Mesothelial cell of epicardium (in vitro differentiated cells): ENCODE measurements at regions not wholly inside any gene's neighbourhood (a gene's known extent, or its start where the extent isn't known, plus 50 kb on each side); places are given as distances from the start of the nearest gene placed in this dataset.
"Not testable (repeated sequence)": the region's sequence is repeated elsewhere in the genome, so short reads cannot be mapped to it uniquely, and the experiment has no call there.

Source experiments
- DNase-seq, 2 experiments: peaks; one replicate each; pipeline ENCODE4 v3.0.0; 2021; ENCODE audit warnings: low spot score in 2 of 2; ENCODE audit not compliant: unreplicated experiment in 2 of 2
- H3K27ac Mint-ChIP-seq: 2 replicates; pipeline ENCODE4 v1.8.0; 2021; ENCODE audit warnings: mixed read lengths
- H3K27me3 Mint-ChIP-seq: 2 replicates; pipeline ENCODE4 v1.8.0; 2021; ENCODE audit warnings: low read depth, mixed read lengths
- H3K36me3 Mint-ChIP-seq: 2 replicates; pipeline ENCODE4 v1.8.0; 2021; ENCODE audit warnings: mixed read lengths
- H3K4me1 Mint-ChIP-seq: 2 replicates; pipeline ENCODE4 v1.8.0; 2021; ENCODE audit warnings: mixed read lengths
- H3K4me3 Mint-ChIP-seq: 2 replicates; pipeline ENCODE4 v1.8.0; 2021; ENCODE audit warnings: mild to moderate bottlenecking, moderate library complexity, mixed read lengths
- H3K9me3 Mint-ChIP-seq: 2 replicates; pipeline ENCODE4 v1.8.0; 2021; ENCODE audit warnings: mixed read lengths
- CTCF ChIP-seq: fragments of 200-600 bp; sonication (generic); IDR thresholded peaks from one replicate; pipeline ENCODE4 v1.5.0; 2021; ENCODE audit warnings: antibody characterized with exemption; ENCODE audit not compliant: unreplicated experiment

GRCh38 chr7:114084472-114085312 is 165.9 kb upstream of the PPP1R3A start:
- peak; percentile 24 to 59 for DNase-seq
- H3K9me3 Mint-ChIP-seq = no peaks in the 10 kb centered on the region
- peak overlapping the region; percentile 97 for H3K4me3 Mint-ChIP-seq
- peaks cover 82% of the 10 kb centered on the region for H3K27me3 Mint-ChIP-seq
- no peaks in the 10 kb centered on the region for H3K36me3 Mint-ChIP-seq
- peaks cover 51% of the 10 kb centered on the region for H3K4me1 Mint-ChIP-seq
- H3K27ac Mint-ChIP-seq = peak overlapping the region; percentile 98
- no peak for TF ChIP-seq CTCF

- no peak for TF ChIP-seq CTCF
- H3K36me3 Mint-ChIP-seq = no peaks in the 10 kb centered on the region
- H3K27me3 Mint-ChIP-seq = peaks cover 82% of the 10 kb centered on the region
- H3K9me3 Mint-ChIP-seq = no peaks in the 10 kb centered on the region
- peak overlapping the region; percentile 73 for H3K4me3 Mint-ChIP-seq
- no peak for DNase-seq
- peak overlapping the region; percentile 87 for H3K27ac Mint-ChIP-seq
- peaks cover 51% of the 10 kb centered on the region for H3K4me1 Mint-ChIP-seq
These were observed 165.2 kb upstream of the PPP1R3A start for GRCh38 chr7:114084002-114084471.

- H3K36me3 Mint-ChIP-seq = no peaks in the 10 kb centered on the region
- DNase-seq = no peak
- H3K4me3 Mint-ChIP-seq = peak overlapping the region; percentile 73
- H3K27me3 Mint-ChIP-seq = peaks cover 80% of the 10 kb centered on the region
- no peak for TF ChIP-seq CTCF
- peaks cover 49% of the 10 kb centered on the region for H3K4me1 Mint-ChIP-seq
- H3K9me3 Mint-ChIP-seq = no peaks in the 10 kb centered on the region
- H3K27ac Mint-ChIP-seq = peak overlapping the region; percentile 87
These were observed 164.6 kb upstream of the PPP1R3A start for GRCh38 chr7:114083166-114084001.

GRCh38 chr7:114082642-114083165 is 163.9 kb upstream of the PPP1R3A start:
- Mint-ChIP-seq H3K27me3 (peaks cover 76% of the 10 kb centered on the region), H3K36me3 (no peaks in the 10 kb centered on the region), H3K4me3 (peak overlapping the region; percentile 73), H3K4me1 (peaks cover 44% of the 10 kb centered on the region), H3K27ac (no peak overlapping the region), H3K9me3 (no peaks in the 10 kb centered on the region)
- TF ChIP-seq CTCF = no peak
- no peak for DNase-seq

GRCh38 chr7:114081606-114082425 is 163.0 kb upstream of the PPP1R3A start:
- Mint-ChIP-seq H3K27ac (no peak overlapping the region), H3K27me3 (peaks cover 69% of the 10 kb centered on the region)

GRCh38 chr7:114077158-114077524 is 158.3 kb upstream of the PPP1R3A start:
- DNase-seq, H3K4me3 Mint-ChIP-seq, H3K27ac Mint-ChIP-seq, H3K36me3 Mint-ChIP-seq, H3K4me1 Mint-ChIP-seq, H3K9me3 Mint-ChIP-seq: not testable (repeated sequence)
- peaks cover 41% of the 10 kb centered on the region for H3K27me3 Mint-ChIP-seq

More at GRCh38 chr7:114081606-114082425, 163.0 kb upstream of the PPP1R3A start:
- Mint-ChIP-seq H3K4me1 (peaks cover 37% of the 10 kb centered on the region), H3K36me3 (no peaks in the 10 kb centered on the region), H3K4me3 (peak overlapping the region; percentile 16), H3K9me3 (no peaks in the 10 kb centered on the region)
- TF ChIP-seq CTCF = peak; percentile 71
- no peak for DNase-seq

GRCh38 chr7:114076392-114077157 is 157.8 kb upstream of the PPP1R3A start:
- not testable (repeated sequence) for H3K4me3 Mint-ChIP-seq, H3K4me1 Mint-ChIP-seq, DNase-seq, H3K27ac Mint-ChIP-seq, H3K36me3 Mint-ChIP-seq, H3K9me3 Mint-ChIP-seq
- peaks cover 38% of the 10 kb centered on the region for H3K27me3 Mint-ChIP-seq
